Fibroblast of lung (primary cell): ENCODE measurements at regions not wholly inside any gene's neighbourhood (a gene's known extent, or its start where the extent isn't known, plus 50 kb on each side); places are given as distances from the start of the nearest gene placed in this dataset.

ENCODE experiments used
- DNase-seq, 2 donors: peaks; one replicate each; pipeline versions ENCODE4 v3.0.0 to v3.0.0-alpha.2; 2010; ENCODE audit warnings: low read depth in 2 of 2
- H2AFZ ChIP-seq: 2 replicates; pipeline ENCODE4 v1.5.1; 2012; ENCODE audit warnings: low read length, control low read depth, inconsistent platforms
- H3K27ac ChIP-seq: 2 replicates; pipeline ENCODE4 v1.5.1; 2011; ENCODE audit warnings: low read length, control low read depth; ENCODE audit not compliant: insufficient read depth
- H3K27me3 ChIP-seq: 2 replicates; pipeline ENCODE4 v1.5.1; 2011; ENCODE audit warnings: mild to moderate bottlenecking, low read length; ENCODE audit not compliant: control insufficient read depth, insufficient read depth
- H3K36me3 ChIP-seq: 2 replicates; pipeline ENCODE4 v1.5.1; 2011; ENCODE audit warnings: low read length; ENCODE audit not compliant: control insufficient read depth, insufficient read depth
- H3K4me1 ChIP-seq: 2 replicates; pipeline ENCODE4 v1.5.1; 2011; ENCODE audit warnings: low read length; ENCODE audit not compliant: control insufficient read depth, insufficient read depth; ENCODE audit errors: extremely low read depth
- H3K4me2 ChIP-seq: 2 replicates; pipeline ENCODE4 v1.5.1; 2011; ENCODE audit warnings: low read length, control low read depth; ENCODE audit not compliant: insufficient read depth; ENCODE audit errors: extremely low read depth
- H3K4me3 ChIP-seq, 4 experiments: fragments of 200-600 bp in 1 of 4; sonication (generic) in 1 of 4; replicated peaks in 1 of 4; 2 replicates each; pipeline ENCODE4 v1.5.1; 2011 to 2016; ENCODE audit warnings: low read length in 4 of 4, low read depth in 3 of 4, mild to moderate bottlenecking in 3 of 4, control low read depth in 2 of 4, inconsistent platforms in 1 of 4, mixed read lengths in 1 of 4; ENCODE audit not compliant: insufficient read depth in 1 of 4; ENCODE audit errors: control extremely low read depth in 1 of 4
- H3K79me2 ChIP-seq: 2 replicates; pipeline ENCODE4 v1.5.1; 2012; ENCODE audit warnings: mild to moderate bottlenecking, low read length, inconsistent platforms; ENCODE audit not compliant: control insufficient read depth, insufficient read depth
- H3K9ac ChIP-seq: 2 replicates; pipeline ENCODE4 v1.5.1; 2011; ENCODE audit warnings: mild to moderate bottlenecking, low read length, control low read depth; ENCODE audit not compliant: insufficient read depth
- H3K9me3 ChIP-seq: 2 replicates; pipeline ENCODE4 v1.5.1; 2012; ENCODE audit warnings: low read depth, low read length; ENCODE audit not compliant: control insufficient read depth, insufficient read depth
- H4K20me1 ChIP-seq: 2 replicates; pipeline ENCODE4 v1.5.1; 2011; ENCODE audit warnings: low read length; ENCODE audit not compliant: control insufficient read depth, insufficient read depth; ENCODE audit errors: extremely low read depth
- CTCF ChIP-seq, 2 donors: IDR thresholded peaks in 1 of 2; conservative IDR thresholded peaks in 1 of 2; 1 replicate in 1 of 2; 2 replicates in 1 of 2; pipeline ENCODE4 v1.5.1; 2011 to 2012; ENCODE audit warnings: low read length in 2 of 2, control low read depth in 1 of 2, inconsistent platforms in 1 of 2, low read depth in 1 of 2, mild to moderate bottlenecking in 1 of 2
- EZH2 ChIP-seq: IDR thresholded peaks from 2 replicates; pipeline ENCODE4 v1.5.1; 2012; ENCODE audit warnings: low read length, control low read depth, mild to moderate bottlenecking; ENCODE audit errors: missing control alignments

GRCh38 chr1:220386494-220387195, 114.4 kb upstream of the RAB3GAP2 start:
- H3K4me2 ChIP-seq, result no peak overlapping the region
- no peak overlapping the region for H3K9ac ChIP-seq
- H3K4me3 ChIP-seq, result no peak overlapping the region
- no peak overlapping the region for H2AFZ ChIP-seq
- no peaks in the 10 kb centered on the region for H3K27me3 ChIP-seq
- H3K4me1 ChIP-seq, result no peaks in the 10 kb centered on the region
- no peaks in the 10 kb centered on the region for H3K36me3 ChIP-seq
- H4K20me1 ChIP-seq, result no peaks in the 10 kb centered on the region
- no peaks in the 10 kb centered on the region for H3K9me3 ChIP-seq
- TF ChIP-seq EZH2 (no peak), CTCF (conservative IDR thresholded peaks at IDR 0.05 in 1 of 2, IDR thresholded peaks at IDR 0.05 in 1 of 2; ENCODE audit: low read depth in 1 of 2, low read length in 2 of 2) (no peak)
- H3K79me2 ChIP-seq, result no peaks in the 10 kb centered on the region
- no peak overlapping the region for H3K27ac ChIP-seq
- DNase-seq, result no peak

GRCh38 chr1:220385158-220385557, 112.9 kb upstream of the RAB3GAP2 start:
- no peak overlapping the region for H3K4me2 ChIP-seq
- H3K27ac ChIP-seq, result no peak overlapping the region
- no peaks in the 10 kb centered on the region for H3K27me3 ChIP-seq
- H3K4me3 ChIP-seq, result no peak overlapping the region
- no peaks in the 10 kb centered on the region for H3K9me3 ChIP-seq
- no peak for DNase-seq
- H3K9ac ChIP-seq, result no peak overlapping the region
- no peaks in the 10 kb centered on the region for H3K36me3 ChIP-seq
- TF ChIP-seq CTCF (conservative IDR thresholded peaks at IDR 0.05 in 1 of 2, IDR thresholded peaks at IDR 0.05 in 1 of 2; ENCODE audit: low read depth in 1 of 2, low read length in 2 of 2), result no peak
- TF ChIP-seq EZH2, result no peak
- H3K79me2 ChIP-seq, result no peaks in the 10 kb centered on the region
- H2AFZ ChIP-seq, result no peak overlapping the region
- no peaks in the 10 kb centered on the region for H4K20me1 ChIP-seq
- no peaks in the 10 kb centered on the region for H3K4me1 ChIP-seq

- H2AFZ ChIP-seq, result no peak overlapping the region
- no peaks in the 10 kb centered on the region for H3K27me3 ChIP-seq
- DNase-seq, result no peak
- no peak overlapping the region for H3K27ac ChIP-seq
- H4K20me1 ChIP-seq, result no peaks in the 10 kb centered on the region
- no peaks in the 10 kb centered on the region for H3K4me1 ChIP-seq
- no peaks in the 10 kb centered on the region for H3K36me3 ChIP-seq
- no peaks in the 10 kb centered on the region for H3K79me2 ChIP-seq
- no peak overlapping the region for H3K4me3 ChIP-seq
- no peak overlapping the region for H3K4me2 ChIP-seq
- H3K9ac ChIP-seq, result no peak overlapping the region
- H3K9me3 ChIP-seq, result no peaks in the 10 kb centered on the region
- TF ChIP-seq CTCF (conservative IDR thresholded peaks at IDR 0.05 in 1 of 2, IDR thresholded peaks at IDR 0.05 in 1 of 2; ENCODE audit: low read depth in 1 of 2, low read length in 2 of 2) (no peak), EZH2 (no peak)
Measured at GRCh38 chr1:220382994-220383393, 110.7 kb upstream of the RAB3GAP2 start.
